Neuronal stem cell (in vitro differentiated cells): ENCODE measurements at regions not wholly inside any gene's neighbourhood (a gene's known extent, or its start where the extent isn't known, plus 50 kb on each side); places are given as distances from the start of the nearest gene placed in this dataset.

ENCODE experiments used
- DNase-seq: peaks from one replicate; pipeline ENCODE4 v3.0.0-alpha.2; 2013; ENCODE audit warnings: low spot score
- H2AFZ ChIP-seq: one replicate; pipeline ENCODE4 v1.6.1; 2013; ENCODE audit warnings: mild to moderate bottlenecking, low read length, inconsistent platforms
- H2AK5ac ChIP-seq: 2 replicates; pipeline ENCODE4 v1.6.1; 2013; ENCODE audit warnings: low read depth, mild to moderate bottlenecking, inconsistent platforms, low read length, moderate library complexity, mixed read lengths
- H2BK120ac ChIP-seq: 2 replicates; pipeline ENCODE4 v1.6.1; 2013; ENCODE audit warnings: low read depth, mild to moderate bottlenecking, inconsistent platforms, low read length, moderate library complexity, mixed read lengths
- H2BK12ac ChIP-seq: one replicate; pipeline ENCODE4 v1.6.1; 2013; ENCODE audit warnings: low read length, inconsistent platforms
- H2BK15ac ChIP-seq: 2 replicates; pipeline ENCODE4 v1.6.1; 2013; ENCODE audit warnings: mild to moderate bottlenecking, low read length, inconsistent platforms, mixed read lengths
- H2BK5ac ChIP-seq: one replicate; pipeline ENCODE4 v1.6.1; 2013; ENCODE audit warnings: inconsistent platforms, mild to moderate bottlenecking, low read length, moderate library complexity
- H3K14ac ChIP-seq: one replicate; pipeline ENCODE4 v1.6.1; 2013; ENCODE audit warnings: low read length, inconsistent platforms
- H3K18ac ChIP-seq: 2 replicates; pipeline ENCODE4 v1.6.1; 2013; ENCODE audit warnings: low read length, inconsistent platforms
- H3K23ac ChIP-seq: 2 replicates; pipeline ENCODE4 v1.6.1; 2013; ENCODE audit warnings: low read depth, mild to moderate bottlenecking, mixed read lengths, low read length, inconsistent platforms; ENCODE audit not compliant: poor library complexity
- H3K27ac ChIP-seq: replicated peaks from 3 replicates; pipeline ENCODE4 v1.5.1; 2013; ENCODE audit warnings: low read length, inconsistent platforms
- H3K27me3 ChIP-seq, 3 experiments: 2 replicates each; pipeline ENCODE4 v1.6.1; 2013; ENCODE audit warnings: low read length in 3 of 3, mild to moderate bottlenecking in 2 of 3, inconsistent platforms in 1 of 3, low read depth in 1 of 3, mixed read lengths in 1 of 3, moderate library complexity in 1 of 3; ENCODE audit not compliant: control insufficient read depth in 3 of 3, insufficient read depth in 3 of 3
- H3K36me3 ChIP-seq, 2 donors: replicated peaks in 1 of 2; 2 replicates each; pipeline ENCODE4 v1.6.1; 2013; ENCODE audit warnings: low read length in 2 of 2; ENCODE audit not compliant: control insufficient read depth in 2 of 2, insufficient read depth in 2 of 2
- H3K4ac ChIP-seq: 2 replicates; pipeline ENCODE4 v1.6.1; 2013; ENCODE audit warnings: inconsistent platforms, mild to moderate bottlenecking, low read length, moderate library complexity
- H3K4me1 ChIP-seq, 2 donors: 1 replicate in 1 of 2; 2 replicates in 1 of 2; pipeline ENCODE4 v1.6.1; 2013; ENCODE audit warnings: low read length in 2 of 2, low read depth in 1 of 2; ENCODE audit not compliant: control insufficient read depth in 2 of 2, insufficient read depth in 1 of 2
- H3K4me2 ChIP-seq: one replicate; pipeline ENCODE4 v1.6.1; 2013; ENCODE audit warnings: mild to moderate bottlenecking, low read length, inconsistent platforms; ENCODE audit not compliant: insufficient read depth, poor library complexity, severe bottlenecking
- H3K4me3 ChIP-seq, 2 donors: 2 replicates each; pipeline ENCODE4 v1.5.1; 2013; ENCODE audit warnings: low read length in 2 of 2, mild to moderate bottlenecking in 2 of 2, inconsistent platforms in 1 of 2, moderate library complexity in 1 of 2
- H3K79me1 ChIP-seq: one replicate; pipeline ENCODE4 v1.6.1; 2013; ENCODE audit warnings: low read depth, mild to moderate bottlenecking, inconsistent platforms, low read length, moderate library complexity
- H3K9ac ChIP-seq: one replicate; pipeline ENCODE4 v1.6.1; 2013; ENCODE audit warnings: mild to moderate bottlenecking, low read depth, low read length, inconsistent platforms; ENCODE audit not compliant: poor library complexity
- H3K9me3 ChIP-seq, 2 donors: replicated peaks in 1 of 2; 2 replicates each; pipeline versions ENCODE3 to v1.6.1; 2013; ENCODE audit warnings: low read length in 2 of 2, mild to moderate bottlenecking in 2 of 2, inconsistent platforms in 1 of 2, low read depth in 1 of 2, mixed read lengths in 1 of 2, moderate library complexity in 1 of 2; ENCODE audit not compliant: control insufficient read depth in 2 of 2, insufficient read depth in 1 of 2
- H4K8ac ChIP-seq: one replicate; pipeline ENCODE4 v1.6.1; 2013; ENCODE audit warnings: low read depth, mild to moderate bottlenecking, inconsistent platforms, low read length, moderate library complexity
- H4K91ac ChIP-seq: one replicate; pipeline ENCODE4 v1.6.1; 2013; ENCODE audit warnings: low read length, low read depth, mild to moderate bottlenecking, inconsistent platforms; ENCODE audit not compliant: poor library complexity
- WGBS, 2 donors: extraction: QIAGEN DNeasy Blood & Tissue Kit; methylation state at CpG; one replicate each; pipeline ENCODE4 v1.1.7; 2013; ENCODE audit warnings: missing lambda C conversion rate in 2 of 2, mixed read lengths in 1 of 2; ENCODE audit not compliant: insufficient read length in 2 of 2, insufficient replicate concordance in 1 of 2; ENCODE audit errors: extremely low coverage in 2 of 2; 5-methylcytosine and 5-hydroxymethylcytosine counted together

- Histone ChIP-seq H3K14ac (no peak overlapping the region), H3K9me3 (no peaks in the 10 kb centered on the region), H3K79me1 (no peaks in the 10 kb centered on the region), H3K36me3 (no peaks in the 10 kb centered on the region), H2BK5ac (no peak overlapping the region), H3K4me3 (no peak overlapping the region), H3K27me3 (no peaks in the 10 kb centered on the region), H4K8ac (no peak overlapping the region), H3K18ac (no peak overlapping the region), H3K27ac (no peak overlapping the region), H2BK12ac (no peak overlapping the region), H2AK5ac (no peak overlapping the region), H3K4ac (no peak overlapping the region), H2AFZ (no peak overlapping the region), H3K9ac (no peak overlapping the region), H4K91ac (no peak overlapping the region), H3K4me1 (no peaks in the 10 kb centered on the region), H2BK15ac (no peak overlapping the region), H3K4me2 (no peak overlapping the region), H2BK120ac (no peak overlapping the region), H3K23ac (no peak overlapping the region)
- no peak for DNase-seq
- WGBS, 2 donors: no CpG with 5 or more reads among the region's 4 CpGs
These were observed 136.5 kb upstream of the ADAMTS18 start for GRCh38 chr16:77571115-77571862.

DNA sequence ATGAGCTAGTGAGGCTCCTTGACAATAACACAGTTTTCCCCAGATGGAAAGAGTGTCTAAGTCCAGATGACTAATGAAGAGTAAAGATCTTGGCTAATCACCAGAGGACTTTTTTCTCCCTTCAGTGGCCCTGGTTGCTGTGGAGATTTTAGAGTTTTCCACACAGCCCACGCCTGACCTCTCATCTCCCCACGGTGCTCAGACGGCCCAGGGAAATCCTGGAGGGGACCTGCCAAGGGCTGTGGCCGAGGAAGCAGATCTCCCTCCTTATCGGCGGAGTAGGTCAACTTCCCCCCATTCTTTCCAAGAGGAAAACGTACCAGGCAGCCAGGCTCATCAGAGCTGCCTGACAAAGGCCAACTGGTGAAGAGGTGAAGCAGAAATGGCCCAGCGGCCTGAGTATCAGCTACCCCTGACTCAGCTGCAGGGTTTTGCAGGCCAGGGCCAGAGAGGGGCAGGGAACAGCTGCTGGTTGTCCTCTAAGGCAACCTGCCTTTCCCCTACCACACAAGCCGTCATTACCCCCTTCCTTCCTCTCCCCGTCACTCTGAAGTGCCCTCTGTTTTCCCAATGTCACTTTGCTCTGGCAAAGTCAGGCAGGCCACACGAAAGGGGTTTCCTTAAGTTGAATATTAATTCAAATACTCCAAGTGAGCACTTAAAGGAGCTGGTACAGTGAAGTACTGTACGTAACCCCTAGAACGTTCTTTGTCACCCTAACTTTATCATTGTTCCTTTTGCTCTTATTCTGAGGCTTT lies 140.2 kb upstream of the ADAMTS18 start:
- Histone ChIP-seq H3K27ac (no peak overlapping the region), H3K4ac (no peak overlapping the region), H3K18ac (peak overlapping the region; percentile 42), H3K27me3 (no peaks in the 10 kb centered on the region), H4K91ac (no peak overlapping the region), H4K8ac (no peak overlapping the region), H3K4me1 (no peaks in the 10 kb centered on the region), H2BK120ac (no peak overlapping the region), H3K9ac (no peak overlapping the region), H3K9me3 (no peaks in the 10 kb centered on the region), H2BK12ac (no peak overlapping the region), H3K79me1 (no peaks in the 10 kb centered on the region), H3K23ac (no peak overlapping the region), H3K4me3 (no peak overlapping the region), H2AK5ac (no peak overlapping the region), H3K36me3 (no peaks in the 10 kb centered on the region), H3K14ac (no peak overlapping the region), H2BK5ac (no peak overlapping the region), H2BK15ac (no peak overlapping the region), H3K4me2 (no peak overlapping the region), H2AFZ (no peak overlapping the region)
- no peak for DNase-seq
- no CpG with 5 or more reads among the region's 13 CpGs for WGBS, 2 donors

- Histone ChIP-seq H4K91ac (no peak overlapping the region), H3K14ac (no peak overlapping the region), H3K4me3 (no peak overlapping the region), H3K27me3 (no peaks in the 10 kb centered on the region), H3K79me1 (no peaks in the 10 kb centered on the region), H2BK5ac (no peak overlapping the region), H3K27ac (no peak overlapping the region), H3K9me3 (no peaks in the 10 kb centered on the region), H2AFZ (no peak overlapping the region), H3K36me3 (no peaks in the 10 kb centered on the region), H3K23ac (no peak overlapping the region), H2BK12ac (no peak overlapping the region), H2BK120ac (no peak overlapping the region), H4K8ac (no peak overlapping the region), H3K4me1 (peaks cover 0 to 1% of the 10 kb centered on the region in 2 donors), H3K4me2 (no peak overlapping the region), H3K18ac (no peak overlapping the region), H3K4ac (no peak overlapping the region), H2AK5ac (no peak overlapping the region), H2BK15ac (no peak overlapping the region), H3K9ac (no peak overlapping the region)
- WGBS, 2 donors: no CpG with 5 or more reads among the region's 3 CpGs
- DNase-seq: no peak
These were observed 142.9 kb upstream of the NUDT7 start for GRCh38 chr16:77579351-77579891.

DNA sequence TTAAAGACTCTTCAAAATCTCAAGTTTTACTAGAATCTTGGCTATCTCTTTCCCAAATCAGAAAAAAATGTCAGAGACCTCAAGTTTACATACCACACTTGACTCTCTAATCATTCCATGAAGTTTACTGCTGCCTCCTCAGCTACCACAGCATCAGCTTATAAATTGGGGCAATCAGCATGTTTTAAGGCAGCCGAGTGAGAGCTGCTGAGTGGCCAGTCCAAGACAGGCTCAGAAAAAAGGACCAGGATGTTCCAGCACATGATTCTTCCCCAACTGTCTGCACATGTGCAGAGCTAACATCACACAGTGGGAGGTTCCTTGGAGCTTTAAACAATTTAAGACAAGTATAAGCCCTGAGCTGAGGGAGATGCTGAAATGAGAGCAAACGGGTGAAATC lies 140.6 kb upstream of the NUDT7 start:
- no peak overlapping the region for H3K27ac ChIP-seq
- H3K14ac ChIP-seq: no peak overlapping the region
- no CpG with 5 or more reads among the region's 2 CpGs for WGBS, 2 donors
- DNase-seq: no peak
- H3K27me3 ChIP-seq: no peaks in the 10 kb centered on the region
- H3K36me3 ChIP-seq: no peaks in the 10 kb centered on the region
- no peak overlapping the region for H3K18ac ChIP-seq
- H2BK12ac ChIP-seq: no peak overlapping the region
- no peak overlapping the region for H3K4me2 ChIP-seq
- H3K79me1 ChIP-seq: no peaks in the 10 kb centered on the region
- H3K4me3 ChIP-seq: no peak overlapping the region
- H2AFZ ChIP-seq: no peak overlapping the region
- no peak overlapping the region for H2BK5ac ChIP-seq
- H3K4me1 ChIP-seq: peaks cover 0 to 3% of the 10 kb centered on the region in 2 donors
- H4K91ac ChIP-seq: no peak overlapping the region
- H3K4ac ChIP-seq: no peak overlapping the region
- H2BK15ac ChIP-seq: no peak overlapping the region
- no peak overlapping the region for H2BK120ac ChIP-seq
- no peak overlapping the region for H4K8ac ChIP-seq
- no peaks in the 10 kb centered on the region for H3K9me3 ChIP-seq
- H3K23ac ChIP-seq: no peak overlapping the region
- no peak overlapping the region for H3K9ac ChIP-seq
- H2AK5ac ChIP-seq: no peak overlapping the region
